ENCODE measurements at regions not wholly inside any gene's neighbourhood (a gene's known extent, or its start where the extent isn't known, plus 50 kb on each side); places are given as distances from the start of the nearest gene placed in this dataset.

DNA sequence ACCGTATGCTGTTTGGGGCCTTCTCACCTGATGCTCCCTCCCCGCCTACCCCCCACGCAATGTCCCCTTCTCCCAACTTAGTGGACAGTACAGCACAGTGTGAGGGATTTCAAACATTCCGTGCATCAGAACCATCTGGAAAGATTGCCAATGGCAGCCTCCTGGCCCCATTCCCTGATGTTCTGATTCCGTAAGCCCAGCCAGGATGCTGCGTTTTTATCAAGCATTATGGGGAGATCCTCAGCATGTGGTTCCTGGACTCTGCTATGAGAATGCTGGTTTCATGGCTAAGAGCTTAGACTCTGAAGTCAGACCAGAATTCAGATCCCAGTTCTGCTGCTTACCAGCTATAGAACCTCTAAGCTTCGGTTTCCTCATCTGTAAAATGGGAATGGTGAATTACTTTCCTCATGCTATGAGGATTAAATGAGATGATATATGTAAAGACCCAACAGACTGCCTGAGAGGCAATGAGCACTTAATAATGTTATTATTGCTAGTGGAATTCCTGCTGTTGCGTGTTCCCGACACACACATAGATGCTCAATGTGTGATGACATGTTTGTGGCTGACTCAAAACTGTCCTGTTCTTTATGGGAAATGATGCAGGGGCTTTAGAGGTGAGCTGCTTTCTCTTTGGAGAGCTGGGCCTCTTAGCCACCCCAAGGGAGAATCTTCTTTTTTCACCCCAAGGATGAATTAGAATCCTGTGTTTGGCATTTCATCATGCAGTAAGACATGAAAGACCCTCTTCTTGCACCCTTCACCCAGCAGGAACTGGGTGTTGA is 60.8 kb upstream of the SMNDC1 start:
- Mint-ChIP-seq H3K4me1 (peaks cover 4 to 16% (median 9%) of the 10 kb centered on the region in 3 donors), H3K4me3 (no peak overlapping the region)

GRCh38 chr10:110366635-110367034 is 61.9 kb upstream of the SMNDC1 start:
- no peaks in the 10 kb centered on the region for H3K36me3 Mint-ChIP-seq
- H3K27ac Mint-ChIP-seq = peak overlapping the region in 1 of 6 donors; percentile 47
- H3K4me1 Mint-ChIP-seq = peaks cover 4 to 16% (median 9%) of the 10 kb centered on the region in 3 donors
- ATAC-seq (ENCODE audit: low read depth in 2 of 2) (no peak), DNase-seq (no peak)
- peaks cover 5 to 7% (median 6%) of the 10 kb centered on the region in 3 donors for H3K27me3 Mint-ChIP-seq
- H3K4me3 Mint-ChIP-seq = no peak overlapping the region
- H3K9me3 Mint-ChIP-seq = no peaks in the 10 kb centered on the region

More for the DNA sequence above, 60.8 kb upstream of the SMNDC1 start:
- Mint-ChIP-seq H3K27me3 (peaks cover 6 to 8% (median 7%) of the 10 kb centered on the region in 3 donors), H3K36me3 (no peaks in the 10 kb centered on the region), H3K27ac (peak overlapping the region in 1 of 6 donors; percentile 65), H3K9me3 (no peaks in the 10 kb centered on the region)
- no peak for DNase-seq
- no peak for ATAC-seq (ENCODE audit: low read depth in 2 of 2)

DNA sequence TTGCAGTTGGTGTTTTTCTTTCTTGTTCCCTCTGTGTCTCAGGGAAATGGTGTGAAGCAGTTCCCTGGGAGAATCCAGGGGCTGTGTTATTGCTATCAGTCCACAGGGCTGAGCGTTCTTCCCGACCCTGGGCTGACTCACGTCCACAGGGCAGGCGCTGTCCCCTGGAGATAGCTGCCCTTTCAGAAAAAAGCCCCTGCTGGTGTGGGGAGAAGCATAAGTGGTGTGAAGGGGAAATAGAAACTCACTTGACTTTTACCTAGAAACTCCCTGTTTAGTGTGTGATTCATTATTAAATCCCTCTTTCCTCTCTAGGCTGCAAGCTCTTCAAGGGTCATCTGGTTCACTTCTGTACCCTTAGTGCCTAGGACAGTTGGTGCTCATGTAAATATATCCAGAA is 63.3 kb upstream of the SMNDC1 start:
- Mint-ChIP-seq H3K27ac (peak overlapping the region in 1 of 6 donors; percentile 47), H3K36me3 (no peaks in the 10 kb centered on the region), H3K4me1 (peaks cover 0 to 16% (median 7%) of the 10 kb centered on the region in 3 donors), H3K9me3 (no peaks in the 10 kb centered on the region), H3K27me3 (peaks cover 0 to 6% (median 6%) of the 10 kb centered on the region in 3 donors), H3K4me3 (no peak overlapping the region)
- DNase-seq = no peak
- ATAC-seq (ENCODE audit: low read depth in 2 of 2) = no peak

- no peaks in the 10 kb centered on the region for H3K9me3 Mint-ChIP-seq
- H3K36me3 Mint-ChIP-seq = no peaks in the 10 kb centered on the region
- no peak for DNase-seq
- peaks cover 0 to 16% (median 7%) of the 10 kb centered on the region in 3 donors for H3K4me1 Mint-ChIP-seq
- H3K4me3 Mint-ChIP-seq = no peak overlapping the region
- peaks cover 0 to 8% (median 6%) of the 10 kb centered on the region in 3 donors for H3K27me3 Mint-ChIP-seq
- no peak for ATAC-seq (ENCODE audit: low read depth in 2 of 2)
- H3K27ac Mint-ChIP-seq = peak overlapping the region in 1 of 6 donors; percentile 47
Observed at GRCh38 chr10:110368556-110368955, 63.8 kb upstream of the SMNDC1 start.

- ATAC-seq (ENCODE audit: low read depth in 2 of 2) = no peak
- peaks cover 6 to 19% (median 9%) of the 10 kb centered on the region in 3 donors for H3K27me3 Mint-ChIP-seq
- peak overlapping the region in 2 of 6 donors; percentile 61 to 76 for H3K27ac Mint-ChIP-seq
- H3K4me3 Mint-ChIP-seq = no peak overlapping the region
- no peaks in the 10 kb centered on the region for H3K36me3 Mint-ChIP-seq
- peaks cover 0 to 16% (median 7%) of the 10 kb centered on the region in 3 donors for H3K4me1 Mint-ChIP-seq
- no peaks in the 10 kb centered on the region for H3K9me3 Mint-ChIP-seq
- no peak for DNase-seq
Observed at GRCh38 chr10:110370006-110370405, 65.3 kb upstream of the SMNDC1 start.

GRCh38 chr10:110372656-110373055 is 67.9 kb upstream of the SMNDC1 start:
- H3K4me3 Mint-ChIP-seq = no peak overlapping the region
- ATAC-seq (ENCODE audit: low read depth in 2 of 2) = no peak
- H3K27me3 Mint-ChIP-seq = peaks cover 6 to 36% (median 21%) of the 10 kb centered on the region in 3 donors
- H3K4me1 Mint-ChIP-seq = peaks cover 0 to 26% (median 9%) of the 10 kb centered on the region in 3 donors
- H3K36me3 Mint-ChIP-seq = no peaks in the 10 kb centered on the region
- H3K27ac Mint-ChIP-seq = no peak overlapping the region
- DNase-seq = no peak
- no peaks in the 10 kb centered on the region for H3K9me3 Mint-ChIP-seq

GRCh38 chr10:110373059-110373458 is 68.3 kb upstream of the SMNDC1 start:
- Mint-ChIP-seq H3K27ac (peak overlapping the region in 1 of 6 donors; percentile 59), H3K27me3 (peaks cover 9 to 37% (median 23%) of the 10 kb centered on the region in 3 donors)

DNA sequence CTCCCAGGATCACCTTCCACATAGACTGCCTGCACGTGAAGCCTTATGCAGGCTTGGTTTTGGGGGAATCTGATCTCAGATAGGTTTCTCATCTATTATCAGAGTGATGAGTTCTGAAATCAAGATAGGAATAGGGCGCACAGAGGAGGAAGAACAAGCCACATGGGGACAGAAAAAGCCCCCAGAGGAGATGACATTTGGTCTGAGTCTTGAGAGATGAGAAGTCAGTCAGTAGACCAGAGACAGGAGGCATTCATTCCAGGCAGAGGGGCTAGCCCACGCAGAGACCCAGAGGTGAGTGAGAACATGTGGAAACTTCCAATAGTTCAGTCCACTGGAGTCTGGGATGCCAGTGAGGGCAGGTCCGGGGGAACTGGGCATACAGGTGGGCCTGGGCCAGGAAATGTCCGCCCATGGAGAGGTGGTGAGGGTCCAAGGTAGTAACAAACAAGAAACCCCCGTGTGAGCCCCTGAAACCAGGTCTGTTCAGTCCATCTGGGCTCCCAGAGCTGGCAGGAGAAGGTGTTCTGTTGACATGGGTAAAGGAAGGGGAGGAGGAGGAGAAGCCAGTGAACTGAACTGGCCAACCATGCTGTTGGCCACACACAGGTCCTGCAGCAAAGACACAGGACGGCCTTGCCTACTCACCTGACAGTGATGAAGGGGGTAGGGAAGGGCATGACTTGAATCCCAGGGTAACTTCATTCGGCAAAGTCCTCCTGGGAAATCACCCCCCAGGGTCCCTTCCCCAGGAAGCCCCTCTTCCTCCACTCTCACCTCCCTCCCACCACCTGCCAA is 69.3 kb upstream of the SMNDC1 start:
- Mint-ChIP-seq H3K27ac (peak overlapping the region in 2 of 6 donors; percentile 1 to 74), H3K4me1 (peaks cover 4 to 27% (median 5%) of the 10 kb centered on the region in 3 donors), H3K36me3 (no peaks in the 10 kb centered on the region), H3K9me3 (no peaks in the 10 kb centered on the region), H3K27me3 (peaks cover 9 to 37% (median 28%) of the 10 kb centered on the region in 3 donors), H3K4me3 (no peak overlapping the region)
- DNase-seq = no peak
- ATAC-seq (ENCODE audit: low read depth in 2 of 2) = no peak

More at GRCh38 chr10:110373059-110373458, 68.3 kb upstream of the SMNDC1 start:
- ATAC-seq (ENCODE audit: low read depth in 2 of 2) (no peak), DNase-seq (no peak)
- Mint-ChIP-seq H3K9me3 (no peaks in the 10 kb centered on the region), H3K4me1 (peaks cover 2 to 24% (median 8%) of the 10 kb centered on the region in 3 donors), H3K36me3 (no peaks in the 10 kb centered on the region), H3K4me3 (no peak overlapping the region)

DNA sequence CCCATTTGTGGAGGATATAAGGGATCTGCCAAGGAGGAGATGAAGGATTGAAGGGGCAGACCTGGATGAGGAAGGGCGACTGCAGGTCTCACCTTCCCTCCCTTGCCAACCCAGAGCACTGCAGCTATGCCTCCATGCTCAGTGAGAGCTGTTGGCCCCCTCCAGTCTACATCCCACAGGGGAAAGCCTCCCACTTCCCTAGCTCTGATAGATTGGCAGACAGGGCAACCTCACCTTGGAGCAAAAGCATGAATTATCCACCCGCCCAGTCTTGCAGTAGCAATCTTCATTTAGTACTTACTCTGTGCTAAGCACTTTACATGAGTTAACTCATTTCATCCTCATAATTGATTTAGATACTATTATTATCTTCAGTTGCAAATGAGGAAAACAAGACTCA is 70.4 kb upstream of the SMNDC1 start:
- Mint-ChIP-seq H3K27me3 (peaks cover 9 to 37% (median 31%) of the 10 kb centered on the region in 3 donors), H3K36me3 (no peaks in the 10 kb centered on the region), H3K4me3 (no peak overlapping the region), H3K27ac (no peak overlapping the region), H3K4me1 (peaks cover 4 to 27% (median 5%) of the 10 kb centered on the region in 3 donors), H3K9me3 (no peaks in the 10 kb centered on the region)
- ATAC-seq (ENCODE audit: low read depth in 2 of 2) = no peak
- DNase-seq = no peak

DNA sequence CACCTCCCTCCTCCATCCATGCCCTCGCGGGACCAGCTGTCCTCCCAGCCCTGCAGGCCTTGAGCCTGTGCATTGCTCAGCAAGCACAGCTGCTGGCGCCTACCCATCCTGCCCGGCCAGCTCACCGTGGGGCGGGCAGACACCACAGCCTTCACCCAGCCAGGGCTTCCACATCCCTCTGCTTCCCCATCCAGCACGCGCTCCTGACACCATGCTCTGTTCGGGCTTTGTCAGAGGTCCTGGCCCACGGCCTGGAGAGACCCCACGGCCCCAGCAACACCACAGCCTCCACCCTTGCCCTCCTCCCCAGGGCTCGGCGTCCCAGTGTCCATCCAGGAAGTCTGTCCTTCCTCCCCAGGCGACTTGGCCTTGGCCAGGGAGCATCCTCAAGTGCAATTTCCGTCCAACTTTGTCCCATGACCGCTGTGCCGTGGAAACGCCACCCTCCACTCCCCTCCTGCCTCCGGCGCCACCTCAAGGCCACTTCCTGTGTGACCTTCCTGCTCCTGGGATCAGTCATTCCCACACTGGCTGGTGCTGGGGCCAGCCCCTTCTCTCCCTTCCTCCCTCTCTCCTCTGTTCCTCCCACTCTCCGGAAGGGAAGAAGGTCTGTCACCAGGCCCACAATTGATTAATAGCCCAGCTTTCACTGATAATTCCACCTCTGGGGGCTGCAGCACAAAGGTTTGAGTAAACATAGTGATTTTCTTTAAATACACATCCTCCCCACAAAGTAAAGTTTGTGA is 71.5 kb upstream of the SMNDC1 start:
- H3K9me3 Mint-ChIP-seq = no peaks in the 10 kb centered on the region
- no peak overlapping the region for H3K27ac Mint-ChIP-seq
- no peak overlapping the region for H3K4me3 Mint-ChIP-seq
- no peak for ATAC-seq (ENCODE audit: low read depth in 2 of 2)
- no peak for DNase-seq
- peaks cover 9 to 37% (median 31%) of the 10 kb centered on the region in 3 donors for H3K27me3 Mint-ChIP-seq
- H3K4me1 Mint-ChIP-seq = peaks cover 4 to 27% (median 12%) of the 10 kb centered on the region in 3 donors
- H3K36me3 Mint-ChIP-seq = no peaks in the 10 kb centered on the region

- H3K27ac Mint-ChIP-seq = peak overlapping the region in 4 of 6 donors; percentile 14 to 82 (median 54)
- H3K36me3 Mint-ChIP-seq = no peaks in the 10 kb centered on the region
- no peak for ATAC-seq (ENCODE audit: low read depth in 2 of 2)
- H3K4me3 Mint-ChIP-seq = no peak overlapping the region
- H3K9me3 Mint-ChIP-seq = no peaks in the 10 kb centered on the region
- H3K27me3 Mint-ChIP-seq = peaks cover 9 to 37% (median 31%) of the 10 kb centered on the region in 3 donors
- DNase-seq = no peak
- H3K4me1 Mint-ChIP-seq = peaks cover 7 to 27% (median 12%) of the 10 kb centered on the region in 3 donors
Observed at GRCh38 chr10:110376767-110377160, 72.0 kb upstream of the SMNDC1 start.

DNA sequence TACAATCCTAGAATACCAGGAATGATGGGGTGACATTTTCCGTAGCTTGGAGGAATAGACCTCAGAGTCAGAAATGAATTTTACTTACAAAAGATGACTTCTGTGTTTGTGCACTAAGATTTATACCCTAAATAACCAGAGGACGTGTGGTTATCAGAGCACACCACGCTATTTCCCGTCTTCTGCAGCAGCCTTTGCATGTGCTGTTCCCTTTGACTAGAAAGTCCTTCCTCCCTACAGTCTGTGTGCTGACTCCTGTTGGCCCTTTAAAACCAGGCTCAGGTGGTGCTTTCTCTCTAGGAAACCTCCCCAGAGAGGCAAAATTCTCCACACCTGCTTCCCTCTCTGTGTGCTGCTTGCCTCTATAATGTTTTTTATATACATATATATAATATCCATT is 73.3 kb upstream of the SMNDC1 start:
- H3K9me3 Mint-ChIP-seq = no peaks in the 10 kb centered on the region
- DNase-seq (no peak), ATAC-seq (ENCODE audit: low read depth in 2 of 2) (no peak)
- H3K36me3 Mint-ChIP-seq = no peaks in the 10 kb centered on the region
- H3K27ac Mint-ChIP-seq = peak overlapping the region in 1 of 6 donors; percentile 54
- H3K27me3 Mint-ChIP-seq = peaks cover 4 to 37% (median 31%) of the 10 kb centered on the region in 3 donors
- peaks cover 7 to 33% (median 12%) of the 10 kb centered on the region in 3 donors for H3K4me1 Mint-ChIP-seq
- H3K4me3 Mint-ChIP-seq = no peak overlapping the region

DNA sequence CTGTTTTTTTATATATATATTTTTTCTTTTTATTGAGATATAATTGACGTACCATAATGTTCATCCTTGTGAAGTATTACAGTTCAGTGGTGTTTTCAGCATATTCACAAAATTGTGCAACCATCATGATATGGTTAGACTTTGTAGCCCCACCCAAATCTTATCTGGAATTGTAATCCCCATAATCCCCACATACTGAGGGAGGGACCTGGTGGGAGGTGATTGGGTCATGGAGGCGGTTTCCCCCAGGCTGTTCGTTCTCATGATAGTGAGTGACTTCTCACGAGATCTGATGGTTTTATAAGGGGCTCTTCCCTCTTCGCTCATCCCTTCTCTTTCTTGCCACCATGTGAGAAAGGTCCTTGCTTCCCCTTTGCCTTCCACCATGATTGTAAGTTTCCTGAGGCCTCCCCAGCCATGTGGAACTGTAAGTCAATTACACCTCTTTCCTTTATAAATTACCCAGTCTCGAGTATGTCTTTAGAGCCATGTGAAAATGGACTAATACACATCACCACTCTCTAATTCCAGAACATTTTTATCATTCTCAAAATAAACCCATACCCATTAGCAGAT is 73.9 kb upstream of the SMNDC1 start:
- Mint-ChIP-seq H3K4me1 (peaks cover 7 to 33% (median 12%) of the 10 kb centered on the region in 3 donors), H3K9me3 (no peaks in the 10 kb centered on the region), H3K36me3 (no peaks in the 10 kb centered on the region), H3K27me3 (peaks cover 4 to 41% (median 31%) of the 10 kb centered on the region in 3 donors), H3K27ac (no peak overlapping the region), H3K4me3 (no peak overlapping the region)
- no peak for DNase-seq
- ATAC-seq (ENCODE audit: low read depth in 2 of 2) = no peak

All from naive B cell (primary cell).